ENCODE measurements at regions not wholly inside any gene's neighbourhood (a gene's known extent, or its start where the extent isn't known, plus 50 kb on each side); places are given as distances from the start of the nearest gene placed in this dataset.

- Histone ChIP-seq H2BK120ac (replicated peaks; ENCODE audit: low read depth, low read length) (no peak overlapping the region), H3K9me3 (ENCODE audit: insufficient read depth in 2 of 2, low read depth in 1 of 2, low read length in 1 of 2) (peaks cover 49 to 63% of the 10 kb centered on the region in 2 experiments), H2BK12ac (ENCODE audit: low read depth, low read length) (no peak overlapping the region), H3K79me1 (ENCODE audit: low read depth, low read length) (no peaks in the 10 kb centered on the region), H3K4me2 (ENCODE audit: insufficient read depth in 1 of 2, low read depth in 2 of 2, low read length in 2 of 2) (no peak overlapping the region), H3K56ac (replicated peaks; ENCODE audit: insufficient read length, low read depth, low read length) (no peak overlapping the region), H3K27me3 (replicated peaks in 1 of 4; ENCODE audit: control insufficient read depth in 3 of 4, extremely low read depth in 1 of 4, insufficient read depth in 3 of 4, low read length in 3 of 4) (no peaks in the 10 kb centered on the region), H4K8ac (ENCODE audit: extremely low read depth, insufficient read depth, low read length) (no peak overlapping the region), H3K18ac (ENCODE audit: extremely low read depth, low read length) (no peak overlapping the region), H4K91ac (replicated peaks; ENCODE audit: insufficient read length, low read length) (no peak overlapping the region), H2BK15ac (ENCODE audit: low read length) (no peak overlapping the region), H3K4ac (replicated peaks; ENCODE audit: insufficient read length, low read depth, low read length) (no peak overlapping the region), H3K27ac (ENCODE audit: low read depth, low read length) (no peak overlapping the region), H4K5ac (ENCODE audit: insufficient read length, low read depth, low read length) (no peak overlapping the region), H3K14ac (ENCODE audit: insufficient read length) (no peak overlapping the region), H2AFZ (ENCODE audit: low read length) (no peak overlapping the region), H2BK5ac (ENCODE audit: low read depth, low read length) (no peak overlapping the region), H3K4me1 (replicated peaks in 1 of 4; ENCODE audit: control insufficient read depth in 3 of 4, insufficient read depth in 4 of 4, low read length in 3 of 4) (no peaks in the 10 kb centered on the region), H4K20me1 (replicated peaks in 1 of 2; ENCODE audit: control insufficient read depth in 1 of 2, insufficient read depth in 2 of 2, low read length in 2 of 2) (no peaks in the 10 kb centered on the region), H3K36me3 (ENCODE audit: control insufficient read depth in 2 of 4, insufficient read depth in 4 of 4, low read length in 3 of 4) (no peaks in the 10 kb centered on the region), H2BK20ac (ENCODE audit: low read length) (no peak overlapping the region), H3K23ac (ENCODE audit: insufficient read length) (no peak overlapping the region), H3K23me2 (ENCODE audit: low read depth, low read length) (no peaks in the 10 kb centered on the region), H3K79me2 (ENCODE audit: control insufficient read depth in 1 of 2, insufficient read depth in 2 of 2, low read length in 2 of 2) (no peaks in the 10 kb centered on the region), H2AK5ac (ENCODE audit: low read depth, low read length) (no peak overlapping the region), H3K9ac (replicated peaks in 1 of 4; ENCODE audit: extremely low read depth in 1 of 4, low read depth in 3 of 4, low read length in 3 of 4) (no peak overlapping the region), H3K4me3 (ENCODE audit: extremely low read depth in 1 of 4, insufficient read depth in 2 of 4, low read depth in 3 of 4, low read length in 4 of 4) (no peak overlapping the region)
- ChIA-PET CTCF (ENCODE audit: partially characterized antibody) (interaction anchor here (2.3 kb wide), 1 partner anchor 17 kb away, joined by 9 read pairs; no protein-coding TSS in a partner anchor), POLR2A (ENCODE audit: partially characterized antibody) (no interaction called here)
- FAIRE-seq = no peak
- TF ChIP-seq KDM1A (IDR thresholded peaks at IDR 0.05; ENCODE audit: borderline replicate concordance, low read length) = no peak
- no peak for TF ChIP-seq SIN3A (conservative IDR thresholded peaks at IDR 0.05 in 1 of 2, IDR thresholded peaks at IDR 0.05 in 1 of 2; ENCODE audit: low read depth in 1 of 2, low read length in 2 of 2)
- TF ChIP-seq SAP30 (IDR thresholded peaks at IDR 0.05; ENCODE audit: insufficient read depth, insufficient replicate concordance, low read length) = no peak
- TF ChIP-seq TAF7 (optimal IDR thresholded peaks at IDR 0.05; ENCODE audit: borderline replicate concordance, low read depth, low read length) = no peak
- TF ChIP-seq RFX5 (IDR thresholded peaks at IDR 0.05; ENCODE audit: borderline replicate concordance, low read depth, low read length) = no peak
- no peak for TF ChIP-seq SRF (IDR thresholded peaks at IDR 0.05; ENCODE audit: low read depth, low read length)
- no peak for TF ChIP-seq RAD21 (IDR thresholded peaks at IDR 0.05 in 1 of 2, conservative IDR thresholded peaks at IDR 0.05 in 1 of 2; ENCODE audit: low read depth in 2 of 2, low read length in 2 of 2)
- TF ChIP-seq ATF2 (IDR thresholded peaks at IDR 0.05; ENCODE audit: low read length) = no peak
- TF ChIP-seq EGR1 (IDR thresholded peaks at IDR 0.05; ENCODE audit: borderline replicate concordance, low read depth, low read length) = no peak
- no peak for TF ChIP-seq GABPA (IDR thresholded peaks at IDR 0.05; ENCODE audit: borderline replicate concordance, insufficient read depth, low read length)
- TF ChIP-seq KDM4A (IDR thresholded peaks at IDR 0.05; ENCODE audit: low read depth, low read length, severe bottlenecking) = no peak
- no peak for TF ChIP-seq ZNF274 (IDR thresholded peaks at IDR 0.05; ENCODE audit: borderline replicate concordance, extremely low read depth, low read length)
- no peak for TF ChIP-seq SP2 (IDR thresholded peaks at IDR 0.05; ENCODE audit: low read length)
- no peak for DNase-seq (ENCODE audit: low read depth in 1 of 2, low spot score in 2 of 2)
- 74% methylated on average over 6 of the region's 9 CpGs; no CpG with 5 or more reads in 1 of the 2 experiments for WGBS, 2 experiments (ENCODE audit: extremely low coverage in 1 of 2, insufficient coverage in 1 of 2, insufficient read length in 1 of 2, insufficient replicate concordance in 2 of 2, low coverage in 1 of 2, low lambda C conversion rate in 2 of 2, missing lambda C conversion rate in 1 of 2)
These were observed 1287.1 kb downstream of the TMEM121 start for GRCh38 chr14:106813477-106813823.

Data from H1 (cell line).